Amniotic stem cell (primary cell): ENCODE measurements at regions not wholly inside any gene's neighbourhood (a gene's known extent, or its start where the extent isn't known, plus 50 kb on each side); places are given as distances from the start of the nearest gene placed in this dataset.
"Not testable (repeated sequence)": the region's sequence is repeated elsewhere in the genome, so short reads cannot be mapped to it uniquely, and the experiment has no call there.

Experiments used
- DNase-seq: peaks from one replicate; lab custom pipeline; 2025; lab: John Stamatoyannopoulos, UW

DNA sequence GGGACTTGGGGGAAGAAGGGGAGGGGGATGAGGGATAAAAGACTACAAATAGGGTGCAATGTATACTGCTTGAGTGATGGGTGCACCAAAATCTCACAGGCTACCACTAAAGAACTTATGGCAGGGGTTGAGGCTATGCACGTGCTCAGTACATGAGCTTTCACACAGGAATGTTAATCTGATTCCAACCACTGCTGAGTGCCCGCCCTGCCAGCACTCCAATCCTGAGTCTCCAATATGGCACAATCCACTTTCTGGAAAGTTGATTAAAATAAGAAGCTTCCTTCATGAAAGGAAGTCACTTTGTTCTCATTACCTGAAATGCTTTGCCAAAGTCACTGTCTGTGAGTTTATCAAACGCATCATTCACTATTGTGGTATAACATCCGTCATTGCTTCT is 463.0 kb downstream of the IRS2 start:
- no peak for DNase-seq

GRCh38 chr13:109318945-109319590 is 467.3 kb downstream of the IRS2 start:
- DNase-seq: no peak

DNA sequence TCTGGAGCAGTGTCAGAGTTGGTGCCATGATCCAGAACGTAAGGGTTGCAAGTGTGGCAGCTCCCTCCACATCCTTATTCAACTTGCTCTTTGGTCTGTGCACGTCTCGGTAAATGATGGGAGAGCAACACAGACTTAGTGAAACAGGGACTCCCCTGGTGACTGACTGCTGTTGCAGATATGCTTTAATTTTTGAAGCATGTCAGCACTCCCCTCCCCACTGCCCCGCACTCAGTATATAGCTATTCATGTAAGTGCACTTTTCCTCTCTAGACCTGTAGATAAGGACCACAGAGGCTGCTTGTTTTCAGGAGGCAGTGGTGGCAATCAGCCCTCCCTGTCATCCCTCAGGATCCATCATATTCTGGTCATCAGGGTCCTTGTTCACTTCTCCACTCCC is 470.9 kb downstream of the IRS2 start:
- DNase-seq: no peak

DNA sequence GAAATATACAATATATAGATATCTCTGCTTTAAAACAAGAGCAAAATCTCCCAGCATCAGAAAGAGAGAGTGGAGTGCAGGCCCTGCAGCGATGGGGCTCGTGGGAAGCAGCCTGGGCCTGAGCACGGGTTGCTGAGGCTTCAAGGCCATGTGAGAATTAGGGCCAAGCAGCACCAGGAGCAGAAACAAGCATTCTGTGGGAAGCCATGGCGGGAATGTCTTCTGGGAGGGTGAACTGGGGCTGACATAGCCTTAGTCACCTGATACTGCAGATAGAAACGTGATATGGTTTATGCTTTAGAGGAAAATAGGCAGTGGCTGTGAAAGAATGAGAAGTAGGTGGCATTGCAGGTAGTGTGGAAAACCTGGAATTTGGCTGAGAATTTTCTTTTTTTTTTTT is 472.3 kb downstream of the IRS2 start:
- DNase-seq: no peak

DNA sequence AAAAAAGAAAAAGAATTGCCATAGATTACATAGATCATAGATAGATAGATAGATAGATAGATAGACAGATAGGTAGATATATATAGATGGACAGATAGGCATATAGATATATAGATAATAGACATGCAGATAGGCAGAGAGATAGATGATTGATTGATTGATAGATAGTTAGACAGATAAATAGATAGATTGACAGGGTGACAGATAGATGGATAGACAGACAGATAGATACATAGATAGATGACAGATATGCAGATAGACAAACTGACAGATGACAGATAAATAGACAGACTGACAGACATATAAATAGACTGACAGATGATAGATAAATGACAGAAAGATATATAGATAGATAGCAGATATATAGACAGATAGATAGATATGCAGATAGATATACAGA is 474.0 kb downstream of the IRS2 start:
- DNase-seq: no peak

DNA sequence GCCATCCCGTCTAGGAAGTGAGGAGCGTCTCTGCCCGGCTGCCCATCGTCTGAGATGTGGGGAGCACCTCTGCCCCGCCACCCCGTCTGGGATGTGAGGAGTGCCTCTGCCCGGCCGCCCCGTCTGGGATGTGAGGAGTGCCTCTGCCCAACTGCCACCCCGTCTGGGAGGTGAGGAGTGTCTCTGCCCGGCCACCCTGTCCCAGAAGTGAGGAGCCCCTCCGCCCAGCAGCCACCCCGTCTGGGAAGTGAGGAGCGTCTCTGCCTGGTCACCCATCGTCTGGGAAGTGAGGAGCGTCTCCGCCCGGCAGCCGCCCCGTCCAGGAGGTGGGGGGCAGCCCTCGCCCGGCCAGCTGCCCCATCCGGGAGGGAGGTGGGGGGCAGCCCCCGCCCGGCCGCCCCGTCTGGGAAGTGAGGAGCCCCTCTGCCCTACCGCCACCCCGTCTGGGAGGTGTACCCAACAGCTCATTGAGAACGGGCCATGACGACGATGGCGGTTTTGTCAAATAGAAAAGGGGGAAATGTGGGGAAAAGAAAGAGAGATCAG is 474.9 kb downstream of the IRS2 start:
- DNase-seq: not testable (repeated sequence)

DNA sequence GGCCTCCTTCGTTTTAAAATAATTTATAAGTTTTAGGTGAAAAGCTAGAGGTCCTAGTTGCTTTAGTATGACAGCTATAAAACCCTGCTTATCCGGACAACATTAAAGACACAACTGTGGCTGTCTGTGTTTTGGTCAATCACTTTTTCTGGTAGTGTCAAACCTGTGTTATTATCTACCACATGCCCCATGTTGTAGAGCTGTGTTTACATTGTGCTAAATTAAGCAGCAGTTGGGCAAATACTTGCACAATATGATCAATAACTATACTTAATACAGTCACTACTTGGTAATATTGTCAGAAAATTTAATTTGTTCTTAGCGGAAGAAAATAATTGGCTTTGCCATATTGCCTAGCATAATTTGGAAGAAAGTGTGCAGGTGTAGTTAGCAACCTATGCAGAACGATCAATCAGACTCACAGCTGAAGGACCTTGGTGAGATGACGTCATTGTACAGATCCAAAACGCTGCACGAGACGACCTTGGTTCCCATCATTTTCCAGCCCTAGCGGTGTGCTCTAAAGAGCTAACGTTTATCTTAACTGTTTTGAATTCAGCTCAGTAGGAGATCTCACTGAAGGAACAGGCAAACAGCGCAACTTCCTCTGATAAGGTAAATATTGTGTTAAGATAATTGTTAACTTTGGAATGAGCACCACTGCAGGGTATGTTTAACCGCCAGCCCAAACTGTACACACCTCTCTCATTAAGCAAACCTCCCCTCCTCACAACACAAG is 476.6 kb downstream of the IRS2 start:
- no peak for DNase-seq

DNA sequence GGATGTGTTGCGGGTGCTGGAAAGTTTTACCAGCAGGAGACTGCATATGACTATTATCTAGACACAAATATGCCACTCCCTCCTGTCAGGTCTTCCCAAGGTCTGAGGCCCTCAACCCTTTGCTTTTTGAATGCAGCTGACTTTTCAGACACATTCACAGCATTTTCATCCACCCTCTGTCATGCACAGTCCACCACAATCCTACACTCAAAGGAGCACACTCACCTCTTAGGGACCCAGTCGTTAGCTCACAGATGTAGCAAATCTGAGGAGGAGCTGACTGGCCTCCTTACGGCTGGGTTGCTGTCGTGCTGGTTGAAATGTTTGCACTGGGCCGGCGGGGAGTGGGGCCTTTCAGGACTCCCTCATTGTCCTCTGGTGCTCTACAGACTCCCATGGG is 479.4 kb downstream of the IRS2 start:
- no peak for DNase-seq

GRCh38 chr13:109301726-109302125 is 484.7 kb downstream of the IRS2 start:
- DNase-seq: no peak

GRCh38 chr13:109301276-109301675 is 485.1 kb downstream of the IRS2 start:
- no peak for DNase-seq

DNA sequence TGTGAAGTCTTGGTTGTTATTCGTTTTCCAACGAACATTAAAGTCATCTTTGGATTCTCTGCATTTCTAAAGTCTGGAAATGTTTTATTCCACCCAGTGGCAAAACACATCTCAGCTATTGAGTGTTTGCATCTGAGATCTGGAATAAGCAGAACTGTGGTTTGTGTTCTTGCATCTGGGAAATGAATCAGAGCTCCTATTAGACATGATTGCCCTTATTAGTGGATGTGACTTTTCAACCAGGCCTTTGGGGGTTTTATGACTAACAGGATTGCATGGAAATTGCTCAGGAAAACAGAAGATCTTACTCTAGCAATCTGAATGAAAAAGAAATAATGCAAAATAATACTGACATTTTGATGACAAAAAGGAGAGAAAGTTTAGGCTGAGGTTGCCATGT is 488.8 kb downstream of the IRS2 start:
- peak; percentile 55 for DNase-seq

- no peak for DNase-seq
Observed at GRCh38 chr13:109293166-109293565, 493.2 kb downstream of the IRS2 start.

DNA sequence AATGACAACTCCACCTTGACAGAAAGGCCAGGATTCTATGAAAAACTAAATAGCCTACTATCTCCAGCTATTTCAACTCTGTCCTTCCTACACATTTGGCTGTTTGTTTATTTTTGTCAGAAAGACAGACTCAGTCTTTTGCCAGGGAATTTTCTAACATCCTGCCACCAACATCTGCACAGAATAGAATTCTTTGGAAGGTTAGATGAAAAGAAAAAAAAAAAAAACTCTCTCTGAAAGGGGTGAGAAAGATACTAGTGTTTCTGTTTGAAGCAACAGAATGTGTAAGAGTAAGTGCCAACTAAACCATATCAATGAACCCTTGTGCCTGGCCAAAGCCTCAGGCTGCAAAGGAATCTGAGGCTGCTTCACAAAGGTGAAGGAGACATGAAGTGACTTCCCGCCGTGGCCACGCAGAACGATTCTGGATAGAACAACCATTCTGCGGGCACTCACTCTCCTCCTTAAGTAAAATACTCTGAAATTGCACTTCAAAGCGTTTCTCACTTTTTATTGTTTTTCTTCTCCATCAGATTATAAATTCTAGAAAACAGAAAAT is 498.2 kb downstream of the IRS2 start:
- no peak for DNase-seq

GRCh38 chr13:109287553-109287952 is 498.8 kb downstream of the IRS2 start:
- DNase-seq: no peak

DNA sequence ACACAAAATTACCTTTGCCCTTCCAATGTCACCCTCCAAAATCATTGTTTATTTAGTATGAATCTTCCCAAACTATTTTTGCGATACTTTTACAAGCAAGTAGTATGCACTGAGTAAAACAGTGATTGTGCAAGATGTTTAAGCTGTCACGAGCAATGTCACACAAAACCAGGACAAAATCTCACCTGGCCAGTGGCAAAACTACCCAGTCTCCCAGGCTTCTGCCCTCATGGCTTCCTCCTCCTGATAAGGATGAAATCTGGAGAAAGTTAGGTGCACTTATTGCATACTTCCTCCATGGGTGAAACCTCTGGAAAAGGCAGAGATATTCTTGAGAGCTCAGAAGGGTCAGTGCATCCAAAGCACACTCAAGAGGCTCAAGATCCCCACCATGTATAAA is 500.8 kb downstream of the IRS2 start:
- DNase-seq: no peak

DNA sequence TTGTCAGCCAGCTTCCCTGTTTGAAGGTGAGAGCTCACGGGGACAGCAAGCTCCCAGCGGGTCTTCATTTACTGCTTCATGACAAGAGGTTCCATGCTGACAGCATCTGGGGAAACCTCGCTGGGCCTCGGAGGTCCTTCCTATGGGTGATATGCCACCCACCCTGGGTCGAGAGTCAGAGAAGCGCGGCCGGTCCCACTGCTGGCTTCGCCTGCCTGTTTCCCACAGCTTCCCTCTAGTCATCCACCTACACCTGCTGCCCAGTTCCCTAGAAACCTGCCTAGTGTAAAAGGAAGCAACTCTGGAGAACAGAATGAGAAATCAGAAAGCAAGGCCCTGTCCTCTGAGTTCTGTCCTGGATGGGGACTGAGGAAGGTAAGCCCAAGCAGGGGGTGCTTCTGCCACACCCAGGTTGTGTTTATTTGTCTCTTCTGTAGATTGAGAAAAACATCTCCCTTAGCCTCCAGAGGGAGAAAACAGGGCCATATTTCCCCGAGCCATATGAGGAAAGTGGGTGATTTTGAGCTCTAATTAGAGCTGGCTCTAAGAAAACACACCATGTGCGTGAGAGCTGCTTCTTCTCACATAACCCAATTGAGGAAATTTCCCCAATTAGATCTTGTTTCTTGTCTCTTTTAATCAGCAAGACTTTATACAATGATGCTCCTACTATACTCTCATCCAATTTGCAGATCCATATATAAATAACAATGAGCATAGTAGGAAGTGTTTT is 504.3 kb downstream of the IRS2 start:
- DNase-seq: no peak

DNA sequence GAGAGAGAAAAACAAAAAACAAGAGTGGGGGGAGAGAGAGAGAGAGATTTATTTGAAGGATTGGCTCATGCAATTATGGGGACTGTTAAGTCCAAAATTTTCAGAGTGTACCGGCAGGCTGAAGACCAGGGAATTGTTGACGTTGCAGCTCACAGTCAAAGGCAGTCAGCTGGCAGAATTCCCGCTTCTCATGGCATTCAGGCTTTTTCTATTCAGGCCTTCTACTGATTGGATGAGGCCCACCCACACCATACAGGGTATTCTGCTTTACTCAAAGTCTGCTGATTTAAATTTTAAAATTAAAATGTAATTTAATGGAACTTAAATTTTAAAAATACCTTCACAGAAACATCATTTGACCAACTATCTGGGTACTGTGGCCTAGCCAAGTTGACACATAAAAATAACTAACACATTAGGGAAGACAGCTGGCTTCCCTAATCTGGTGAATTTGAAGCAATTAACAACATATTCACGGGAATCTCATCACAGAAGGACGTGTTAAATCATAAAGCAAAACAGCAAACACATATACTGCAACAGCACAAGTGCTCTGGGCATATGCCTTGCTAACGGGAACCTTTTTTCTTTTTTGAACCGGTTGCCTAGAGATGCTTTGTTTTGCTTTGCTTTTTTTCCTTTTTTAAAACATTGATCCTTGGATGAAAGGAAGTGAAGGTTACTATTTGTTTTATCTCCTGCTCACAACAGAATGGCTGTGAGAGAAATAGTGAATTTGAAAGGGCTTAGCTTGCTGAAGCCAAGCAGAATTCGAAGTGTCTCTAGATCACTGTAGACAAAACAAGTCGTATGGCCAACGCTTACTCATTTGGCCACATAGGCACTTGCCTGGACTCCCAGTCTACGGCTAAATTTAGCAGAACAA is 505.1 kb downstream of the IRS2 start:
- no peak for DNase-seq

DNA sequence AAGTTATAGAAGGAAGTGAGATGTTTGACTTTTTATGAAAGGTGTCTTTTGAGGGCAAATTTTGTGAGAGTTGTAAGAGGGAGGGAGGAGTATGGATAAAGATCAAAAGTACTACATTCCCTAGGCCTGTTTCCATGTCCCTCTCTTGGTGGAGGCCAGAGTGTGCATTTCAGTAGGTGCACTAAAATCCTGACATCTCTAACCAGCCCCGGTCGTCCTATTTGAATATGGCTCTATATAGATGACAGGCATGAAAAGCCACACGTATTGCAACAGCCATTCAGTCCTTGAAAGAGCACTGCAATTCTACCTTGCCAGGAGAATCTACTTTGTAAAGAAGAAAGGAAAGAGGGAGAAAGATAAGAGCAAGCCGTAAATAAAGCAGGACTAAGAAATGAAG is 510.1 kb downstream of the IRS2 start:
- no peak for DNase-seq

- no peak for DNase-seq
Observed at GRCh38 chr13:109275852-109276251, 510.5 kb downstream of the IRS2 start.

DNA sequence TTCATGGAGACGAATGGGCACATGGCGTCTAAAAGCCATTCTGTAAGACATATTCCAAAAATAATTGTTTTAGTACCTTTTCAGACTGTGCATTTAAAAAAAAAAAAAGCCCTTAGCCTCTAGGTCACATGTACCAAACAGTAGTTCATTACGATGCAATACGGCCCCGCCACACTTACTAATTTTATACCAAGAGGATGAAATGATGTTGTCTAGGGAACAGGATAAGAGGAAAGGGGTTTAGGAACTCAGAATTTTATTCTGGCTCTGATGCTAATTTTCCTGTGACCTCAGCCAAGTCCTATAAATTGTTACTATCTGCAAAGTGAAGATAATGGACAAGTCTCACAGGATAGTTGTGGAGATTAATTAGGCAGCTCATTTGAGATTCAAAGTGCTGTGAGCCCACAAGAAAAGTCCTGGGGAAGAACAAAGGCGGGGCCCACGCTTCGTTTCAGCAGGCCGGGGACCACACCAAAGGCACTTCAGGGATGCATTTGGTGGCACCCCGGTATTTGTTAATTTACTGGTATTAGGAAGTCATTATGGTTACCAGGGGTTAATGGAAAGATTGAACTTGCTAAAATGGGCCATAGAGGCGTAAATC is 511.1 kb downstream of the IRS2 start:
- DNase-seq: no peak

DNA sequence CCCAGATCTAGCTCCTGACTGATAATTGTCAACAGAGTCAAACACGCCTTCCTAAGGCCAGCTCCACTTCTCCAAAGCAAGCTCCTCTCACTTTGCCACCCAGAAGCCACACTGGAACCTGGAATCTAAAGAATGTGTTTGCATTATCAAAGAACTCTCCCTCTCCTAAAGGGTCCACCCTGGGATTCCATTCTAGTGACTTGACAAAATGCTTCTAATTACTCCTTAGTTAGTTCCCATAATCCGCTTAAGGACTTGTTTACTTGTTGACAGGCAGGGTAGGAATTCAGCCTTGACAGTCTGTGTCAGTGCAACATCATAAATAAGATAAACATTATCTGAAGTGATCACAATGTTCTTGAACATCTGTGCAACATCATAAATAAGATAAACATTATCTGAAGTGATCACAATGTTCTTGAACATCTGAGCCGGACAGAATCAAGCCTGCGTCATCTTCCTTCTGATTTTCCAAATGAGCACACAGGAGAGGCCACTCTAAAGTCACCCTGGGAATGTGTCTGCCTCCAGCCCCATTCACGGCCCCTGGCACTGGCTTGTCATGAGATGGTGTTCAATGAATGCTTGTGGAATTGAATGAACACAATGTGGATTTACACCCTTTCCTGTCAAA is 512.1 kb downstream of the IRS2 start:
- peak; percentile 6 for DNase-seq
